ENCODE measurements at regions not wholly inside any gene's neighbourhood (a gene's known extent, or its start where the extent isn't known, plus 50 kb on each side); places are given as distances from the start of the nearest gene placed in this dataset.

DNA sequence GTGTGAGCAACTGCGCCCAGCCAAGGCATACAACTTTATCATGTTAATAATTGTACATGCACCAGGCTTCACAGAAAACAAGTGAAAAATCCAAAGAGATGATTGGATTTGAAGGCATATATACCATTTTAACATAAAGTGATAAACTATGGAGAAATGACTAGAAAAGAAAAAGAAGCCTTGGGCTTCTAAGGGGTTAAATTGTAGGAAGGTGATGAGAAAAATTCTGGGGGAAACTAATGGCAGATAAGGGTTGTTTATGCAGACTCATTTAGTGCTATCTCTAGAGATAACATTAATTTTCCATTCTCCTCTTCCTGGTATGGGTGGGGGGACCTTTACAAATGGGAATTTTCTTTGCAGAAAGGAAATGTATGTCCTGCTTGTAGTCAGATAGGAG, 154.0 kb downstream of the TMEM17 start:
- CTCF ChIA-PET, result no interaction called here
- intact Hi-C loops (cut with micrococcal nuclease; ENCODE audit: unreplicated experiment), result no loop called here
- Histone ChIP-seq H4K20me1 (ENCODE audit: insufficient read depth) (no peaks in the 10 kb centered on the region), H3K4me2 (no peak overlapping the region), H3K27me3 (ENCODE audit: insufficient read depth, low read depth) (no peaks in the 10 kb centered on the region), H3K4me3 (no peak overlapping the region), H3K79me2 (ENCODE audit: low read depth) (no peaks in the 10 kb centered on the region), H3K9me2 (ENCODE audit: insufficient read depth) (no peaks in the 10 kb centered on the region), H3K36me3 (ENCODE audit: low read depth) (no peaks in the 10 kb centered on the region), H3K27ac (no peak overlapping the region), H3K9me3 (ENCODE audit: insufficient read depth, low read depth) (peaks cover 16% of the 10 kb centered on the region), H2AFZ (no peak overlapping the region), H3F3A (ENCODE audit: insufficient read depth, low read depth) (peaks cover 24% of the 10 kb centered on the region), H3K4me1 (replicated peaks; ENCODE audit: insufficient read depth) (peaks cover 33% of the 10 kb centered on the region)
- no peak for TF ChIP-seq EZH2 (IDR thresholded peaks at IDR 0.05; ENCODE audit: low read depth)
- TF ChIP-seq, protein P1, sequence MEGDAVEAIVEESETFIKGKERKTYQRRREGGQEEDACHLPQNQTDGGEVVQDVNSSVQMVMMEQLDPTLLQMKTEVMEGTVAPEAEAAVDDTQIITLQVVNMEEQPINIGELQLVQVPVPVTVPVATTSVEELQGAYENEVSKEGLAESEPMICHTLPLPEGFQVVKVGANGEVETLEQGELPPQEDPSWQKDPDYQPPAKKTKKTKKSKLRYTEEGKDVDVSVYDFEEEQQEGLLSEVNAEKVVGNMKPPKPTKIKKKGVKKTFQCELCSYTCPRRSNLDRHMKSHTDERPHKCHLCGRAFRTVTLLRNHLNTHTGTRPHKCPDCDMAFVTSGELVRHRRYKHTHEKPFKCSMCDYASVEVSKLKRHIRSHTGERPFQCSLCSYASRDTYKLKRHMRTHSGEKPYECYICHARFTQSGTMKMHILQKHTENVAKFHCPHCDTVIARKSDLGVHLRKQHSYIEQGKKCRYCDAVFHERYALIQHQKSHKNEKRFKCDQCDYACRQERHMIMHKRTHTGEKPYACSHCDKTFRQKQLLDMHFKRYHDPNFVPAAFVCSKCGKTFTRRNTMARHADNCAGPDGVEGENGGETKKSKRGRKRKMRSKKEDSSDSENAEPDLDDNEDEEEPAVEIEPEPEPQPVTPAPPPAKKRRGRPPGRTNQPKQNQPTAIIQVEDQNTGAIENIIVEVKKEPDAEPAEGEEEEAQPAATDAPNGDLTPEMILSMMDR (conservative IDR thresholded peaks at IDR 0.05), result no peak
- POLR2A ChIA-PET (ENCODE audit: unreplicated experiment), result no interaction called here
- no peak for DNase-seq
- no TSS peak for BruUV-seq (replicated peaks)

DNA sequence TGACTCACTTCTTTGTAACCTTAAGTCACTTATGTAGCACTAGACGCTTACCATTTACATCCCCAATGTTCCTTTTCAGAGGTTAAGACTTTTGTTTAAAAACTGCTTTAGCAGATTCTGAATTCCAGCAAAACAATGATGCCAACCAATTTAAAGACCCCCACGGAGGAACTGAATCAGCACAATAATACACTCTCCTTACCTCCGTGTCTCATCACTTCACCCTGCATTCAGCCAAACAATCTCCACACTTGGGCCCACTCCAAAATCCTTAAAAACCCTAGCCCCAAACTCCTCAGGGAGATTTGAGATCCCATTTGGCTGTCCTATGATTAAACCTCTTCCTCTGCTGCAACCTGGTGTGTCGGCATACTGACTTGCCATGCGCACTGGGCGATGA, 153.9 kb downstream of the B3GNT2 start:
- Histone ChIP-seq H3K27me3 (ENCODE audit: insufficient read depth, low read depth) (no peaks in the 10 kb centered on the region), H3K36me3 (ENCODE audit: low read depth) (no peaks in the 10 kb centered on the region), H4K20me1 (ENCODE audit: insufficient read depth) (no peaks in the 10 kb centered on the region), H3K4me3 (no peak overlapping the region), H3K79me2 (ENCODE audit: low read depth) (no peaks in the 10 kb centered on the region), H3K27ac (no peak overlapping the region), H3K9me3 (ENCODE audit: insufficient read depth, low read depth) (peaks cover 16% of the 10 kb centered on the region), H3K9me2 (ENCODE audit: insufficient read depth) (no peaks in the 10 kb centered on the region), H3F3A (ENCODE audit: insufficient read depth, low read depth) (peaks cover 12% of the 10 kb centered on the region), H3K4me1 (replicated peaks; ENCODE audit: insufficient read depth) (peaks cover 15% of the 10 kb centered on the region), H3K4me2 (no peak overlapping the region), H2AFZ (no peak overlapping the region)
- intact Hi-C loops (cut with micrococcal nuclease; ENCODE audit: unreplicated experiment), result no loop called here
- TF ChIP-seq, protein P1 (conservative IDR thresholded peaks at IDR 0.05), result no peak
- no peak for TF ChIP-seq EZH2 (IDR thresholded peaks at IDR 0.05; ENCODE audit: low read depth)
- CTCF ChIA-PET, result interaction anchor here (0.7 kb wide), 1 partner anchor 62 kb away, joined by 3 read pairs; no protein-coding TSS in a partner anchor
- no peak for DNase-seq
- no TSS peak for BruUV-seq (replicated peaks)
- POLR2A ChIA-PET (ENCODE audit: unreplicated experiment), result no interaction called here

DNA sequence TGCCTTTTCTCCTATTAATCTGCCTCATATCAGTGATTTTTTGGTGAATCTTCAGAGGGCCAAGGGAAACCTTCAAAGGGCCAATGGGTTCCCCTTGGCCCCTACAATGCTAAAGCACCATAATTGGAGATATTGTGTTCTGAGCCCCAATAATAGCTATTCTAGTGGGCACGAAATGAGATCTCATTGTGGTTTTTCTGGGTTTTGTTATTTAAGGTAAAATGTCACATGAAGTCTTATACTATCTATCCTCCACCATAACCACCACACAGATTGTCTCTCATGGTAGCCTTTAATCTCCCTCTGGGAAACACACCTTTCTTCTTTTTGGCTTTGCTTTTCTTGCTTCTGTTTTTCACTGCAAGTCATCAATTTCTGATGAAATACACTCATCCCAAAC, 152.8 kb downstream of the B3GNT2 start:
- no peaks in the 10 kb centered on the region for H3K27me3 ChIP-seq (ENCODE audit: insufficient read depth, low read depth)
- no TSS peak for BruUV-seq (replicated peaks)
- no peak for DNase-seq
- no peaks in the 10 kb centered on the region for H4K20me1 ChIP-seq (ENCODE audit: insufficient read depth)
- no peak overlapping the region for H3K4me3 ChIP-seq
- TF ChIP-seq, protein P1 (conservative IDR thresholded peaks at IDR 0.05), result no peak
- no peak for TF ChIP-seq EZH2 (IDR thresholded peaks at IDR 0.05; ENCODE audit: low read depth)
- CTCF ChIA-PET, result no interaction called here
- intact Hi-C loops (cut with micrococcal nuclease; ENCODE audit: unreplicated experiment), result no loop called here
- no peak overlapping the region for H3K27ac ChIP-seq
- no peaks in the 10 kb centered on the region for H3K36me3 ChIP-seq (ENCODE audit: low read depth)
- no peaks in the 10 kb centered on the region for H3K9me2 ChIP-seq (ENCODE audit: insufficient read depth)
- peaks cover 1% of the 10 kb centered on the region; the same call in 1 of the 2 replicates for H3F3A ChIP-seq (ENCODE audit: insufficient read depth, low read depth)
- no peak overlapping the region for H2AFZ ChIP-seq
- H3K4me1 ChIP-seq (replicated peaks; ENCODE audit: insufficient read depth), result peaks cover 11% of the 10 kb centered on the region
- H3K79me2 ChIP-seq (ENCODE audit: low read depth), result no peaks in the 10 kb centered on the region
- peaks cover 12% of the 10 kb centered on the region for H3K9me3 ChIP-seq (ENCODE audit: insufficient read depth, low read depth)
- no peak overlapping the region for H3K4me2 ChIP-seq
- POLR2A ChIA-PET (ENCODE audit: unreplicated experiment), result no interaction called here

Measured in PC-9 (cell line).